ENCODE measurements at regions not wholly inside any gene's neighbourhood (a gene's known extent, or its start where the extent isn't known, plus 50 kb on each side); places are given as distances from the start of the nearest gene placed in this dataset.

GRCh38 chr13:109380457-109380856 is 405.9 kb downstream of the IRS2 start:
- TF ChIP-seq, protein P1, sequence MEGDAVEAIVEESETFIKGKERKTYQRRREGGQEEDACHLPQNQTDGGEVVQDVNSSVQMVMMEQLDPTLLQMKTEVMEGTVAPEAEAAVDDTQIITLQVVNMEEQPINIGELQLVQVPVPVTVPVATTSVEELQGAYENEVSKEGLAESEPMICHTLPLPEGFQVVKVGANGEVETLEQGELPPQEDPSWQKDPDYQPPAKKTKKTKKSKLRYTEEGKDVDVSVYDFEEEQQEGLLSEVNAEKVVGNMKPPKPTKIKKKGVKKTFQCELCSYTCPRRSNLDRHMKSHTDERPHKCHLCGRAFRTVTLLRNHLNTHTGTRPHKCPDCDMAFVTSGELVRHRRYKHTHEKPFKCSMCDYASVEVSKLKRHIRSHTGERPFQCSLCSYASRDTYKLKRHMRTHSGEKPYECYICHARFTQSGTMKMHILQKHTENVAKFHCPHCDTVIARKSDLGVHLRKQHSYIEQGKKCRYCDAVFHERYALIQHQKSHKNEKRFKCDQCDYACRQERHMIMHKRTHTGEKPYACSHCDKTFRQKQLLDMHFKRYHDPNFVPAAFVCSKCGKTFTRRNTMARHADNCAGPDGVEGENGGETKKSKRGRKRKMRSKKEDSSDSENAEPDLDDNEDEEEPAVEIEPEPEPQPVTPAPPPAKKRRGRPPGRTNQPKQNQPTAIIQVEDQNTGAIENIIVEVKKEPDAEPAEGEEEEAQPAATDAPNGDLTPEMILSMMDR (IDR thresholded peaks at IDR 0.05; ENCODE audit: borderline replicate concordance, extremely low read depth, low read length, poor library complexity, severe bottlenecking): no peak
- TF ChIP-seq EZH2 (IDR thresholded peaks at IDR 0.05; ENCODE audit: borderline replicate concordance, low read depth, low read length, severe bottlenecking): no peak

Measured in DND-41 (cell line).